HG03060 (cell line): ENCODE measurements at regions not wholly inside any gene's neighbourhood (a gene's known extent, or its start where the extent isn't known, plus 50 kb on each side); places are given as distances from the start of the nearest gene placed in this dataset.
"Not testable (repeated sequence)": the region's sequence is repeated elsewhere in the genome, so short reads cannot be mapped to it uniquely, and the experiment has no call there.

Experiments used
- ATAC-seq: cut with Tn5 transposase; IDR thresholded peaks from one replicate; pipeline ENCODE4 v1.9.1; 2021; ENCODE audit warnings: low read depth, moderate number of reproducible peaks; ENCODE audit not compliant: unreplicated experiment

GRCh38 chr2:61632276-61633169, 94.4 kb upstream of the XPO1 start:
- ATAC-seq = no peak

- no peak for ATAC-seq
Measured at GRCh38 chr2:61631321-61631720, 93.2 kb upstream of the XPO1 start.

- ATAC-seq = no peak
Measured at GRCh38 chr2:61626827-61627226, 88.7 kb upstream of the XPO1 start.

GRCh38 chr2:61623747-61624146, 85.6 kb upstream of the XPO1 start:
- ATAC-seq = no peak

- ATAC-seq = no peak
Measured at GRCh38 chr2:61620244-61621159, 82.3 kb upstream of the XPO1 start.

DNA sequence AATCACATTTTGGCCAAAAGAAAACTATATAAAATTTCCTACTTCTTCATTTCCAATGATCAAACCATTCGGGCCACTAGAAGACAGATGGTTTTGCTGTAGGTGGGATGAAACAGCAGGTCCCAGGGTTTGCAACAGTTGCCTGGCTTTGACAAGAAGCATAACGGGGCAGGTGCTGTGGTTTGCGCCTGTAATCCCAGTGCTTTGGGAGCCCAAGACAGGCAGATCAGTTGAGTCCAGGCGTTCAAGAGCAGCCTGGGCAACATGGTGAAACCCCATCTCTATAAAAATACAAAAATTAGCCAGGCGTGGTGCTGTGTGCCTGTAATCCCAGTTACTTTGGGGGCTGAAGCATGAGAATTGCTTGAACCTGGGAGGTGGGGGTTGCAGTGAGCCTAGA, 81.4 kb upstream of the XPO1 start:
- no peak for ATAC-seq

GRCh38 chr2:61617610-61618009, 79.5 kb upstream of the XPO1 start:
- no peak for ATAC-seq

DNA sequence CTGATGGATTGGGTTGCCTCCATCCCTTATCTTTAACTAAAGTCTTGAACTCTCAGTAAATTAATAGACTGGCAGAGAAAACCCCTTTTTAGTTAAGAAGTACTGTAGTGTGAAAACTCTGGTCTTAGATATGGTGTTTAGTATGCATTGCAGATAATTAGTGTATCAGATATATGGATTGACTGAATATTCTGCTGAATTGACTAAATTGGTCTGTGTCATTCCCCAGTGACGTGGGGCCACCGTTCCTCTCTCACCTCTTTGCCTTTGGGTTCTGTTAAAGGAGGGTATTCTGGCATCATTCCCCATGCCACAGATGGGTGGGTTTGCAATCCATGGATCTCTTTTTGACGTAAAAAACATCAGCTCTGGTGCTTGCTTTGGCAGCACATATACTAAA, 67.1 kb upstream of the XPO1 start:
- no peak for ATAC-seq

- ATAC-seq = no peak
Measured at GRCh38 chr2:61604433-61604832, 66.3 kb upstream of the XPO1 start.

DNA sequence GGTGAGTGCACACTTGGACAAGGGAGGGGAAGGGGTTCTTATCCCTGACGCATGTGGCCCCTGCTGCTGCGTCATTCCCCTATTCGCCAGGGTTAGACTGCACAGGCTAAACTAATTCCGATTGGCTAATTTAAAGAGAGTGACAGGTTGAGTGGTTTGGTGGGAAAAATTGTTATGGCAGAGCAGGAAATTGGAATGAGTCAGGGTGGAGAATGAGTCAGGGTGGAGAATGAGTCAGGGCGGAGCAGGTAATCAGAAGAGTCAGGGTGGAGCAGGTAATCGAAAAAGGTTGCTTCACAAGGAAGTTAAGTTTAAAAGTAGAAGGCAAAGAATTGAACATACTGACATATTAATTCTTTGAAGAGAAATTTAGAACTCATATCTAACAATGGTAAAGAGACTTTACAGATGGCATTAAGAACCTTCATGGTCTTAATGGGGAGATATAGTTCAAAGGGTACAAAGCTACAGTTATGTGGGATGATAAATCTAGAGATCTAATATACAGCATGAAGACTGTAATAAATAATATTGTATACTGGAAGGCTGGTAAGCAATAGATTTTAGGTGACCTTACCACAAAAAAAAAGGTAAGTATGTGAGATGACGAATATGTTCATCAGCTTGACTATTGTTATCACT, 60.5 kb upstream of the XPO1 start:
- ATAC-seq = not testable (repeated sequence)

GRCh38 chr2:61597300-61598289, 59.4 kb upstream of the XPO1 start:
- no peak for ATAC-seq

GRCh38 chr2:61594201-61594600, 56.0 kb upstream of the XPO1 start:
- ATAC-seq = not testable (repeated sequence)

GRCh38 chr2:61593648-61594047, 55.5 kb upstream of the XPO1 start:
- ATAC-seq = not testable (repeated sequence)

DNA sequence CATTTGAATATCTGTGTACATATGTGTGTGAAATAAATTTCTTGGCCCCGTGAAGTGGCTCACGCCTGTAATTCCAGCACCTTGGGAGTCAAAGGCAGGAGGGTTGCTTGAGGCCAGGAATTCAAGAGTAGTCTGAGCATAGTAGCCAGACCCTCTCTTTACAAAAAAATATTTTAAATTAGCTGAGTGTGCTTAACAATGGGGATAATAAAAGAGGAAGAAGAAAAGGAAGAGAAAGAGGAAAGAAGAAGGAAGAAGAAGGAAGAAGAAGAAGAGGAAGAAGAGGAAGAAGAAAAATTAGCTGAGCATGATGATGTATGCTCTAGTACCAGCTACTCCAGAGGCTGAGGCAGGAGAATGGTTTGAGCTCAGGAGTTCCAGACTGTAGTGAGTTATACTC, 52.1 kb upstream of the XPO1 start:
- ATAC-seq = no peak

- ATAC-seq = no peak
Measured at GRCh38 chr2:61588566-61588965, 50.4 kb upstream of the XPO1 start.
